Large intestine (tissue), 3 donors: ENCODE measurements at regions not wholly inside any gene's neighbourhood (a gene's known extent, or its start where the extent isn't known, plus 50 kb on each side); places are given as distances from the start of the nearest gene placed in this dataset.

Source experiments
- DNase-seq, 2 donors: peaks; one replicate each; pipeline versions ENCODE4 v3.0.0 to v3.0.0-alpha.2; 2013
- H3K27ac ChIP-seq: one replicate; pipeline ENCODE4 v1.5.1; 2013; ENCODE audit warnings: low read length
- H3K27me3 ChIP-seq: 2 replicates; pipeline ENCODE4 v1.6.1; 2013; ENCODE audit warnings: low read length; ENCODE audit not compliant: control insufficient read depth, insufficient read depth
- H3K36me3 ChIP-seq: 2 replicates; pipeline ENCODE4 v1.6.1; 2013; ENCODE audit warnings: low read length; ENCODE audit not compliant: control insufficient read depth, insufficient read depth
- H3K4me1 ChIP-seq: one replicate; pipeline ENCODE4 v1.6.1; 2013; ENCODE audit warnings: low read length; ENCODE audit not compliant: control insufficient read depth, insufficient read depth
- H3K4me3 ChIP-seq: one replicate; pipeline ENCODE4 v1.5.1; 2013; ENCODE audit warnings: low read length
- H3K9me3 ChIP-seq: one replicate; pipeline ENCODE4 v1.6.1; 2013; ENCODE audit warnings: mild to moderate bottlenecking, low read depth, low read length, moderate library complexity; ENCODE audit not compliant: control insufficient read depth
- WGBS: methylation state at CpG from one replicate; pipeline ENCODE4 v1.1.5; 2013; ENCODE audit warnings: low lambda C conversion rate; ENCODE audit not compliant: insufficient coverage; 5-methylcytosine and 5-hydroxymethylcytosine counted together

- no CpG with 5 or more reads among the region's 6 CpGs for WGBS
- H3K9me3 ChIP-seq = no peaks in the 10 kb centered on the region
- no peak overlapping the region for H3K4me3 ChIP-seq
- H3K27ac ChIP-seq = no peak overlapping the region
- H3K27me3 ChIP-seq = no peaks in the 10 kb centered on the region
- no peaks in the 10 kb centered on the region for H3K4me1 ChIP-seq
- DNase-seq = no peak
- H3K36me3 ChIP-seq = no peaks in the 10 kb centered on the region
Measured at GRCh38 chr1:232191560-232191959, 438.4 kb downstream of the SIPA1L2 start.

- H3K36me3 ChIP-seq = no peaks in the 10 kb centered on the region
- no peaks in the 10 kb centered on the region for H3K27me3 ChIP-seq
- H3K4me3 ChIP-seq = no peak overlapping the region
- no peaks in the 10 kb centered on the region for H3K4me1 ChIP-seq
- no peak overlapping the region for H3K27ac ChIP-seq
- H3K9me3 ChIP-seq = no peaks in the 10 kb centered on the region
- WGBS = no CpG with 5 or more reads among the region's 2 CpGs
- DNase-seq = no peak
Measured at GRCh38 chr1:232188318-232188717, 441.6 kb downstream of the SIPA1L2 start.

- WGBS = no CpG with 5 or more reads among the region's 3 CpGs
- H3K36me3 ChIP-seq = no peaks in the 10 kb centered on the region
- DNase-seq = no peak
- H3K9me3 ChIP-seq = no peaks in the 10 kb centered on the region
- no peaks in the 10 kb centered on the region for H3K4me1 ChIP-seq
- no peak overlapping the region for H3K4me3 ChIP-seq
- H3K27ac ChIP-seq = no peak overlapping the region
- H3K27me3 ChIP-seq = no peaks in the 10 kb centered on the region
Measured at GRCh38 chr1:232186931-232187330, 443.0 kb downstream of the SIPA1L2 start.

GRCh38 chr1:232184561-232185530, 445.1 kb downstream of the SIPA1L2 start:
- DNase-seq = no peak
- Histone ChIP-seq H3K4me1 (no peaks in the 10 kb centered on the region), H3K4me3 (no peak overlapping the region), H3K27ac (no peak overlapping the region), H3K9me3 (no peaks in the 10 kb centered on the region), H3K36me3 (no peaks in the 10 kb centered on the region), H3K27me3 (no peaks in the 10 kb centered on the region)
- 100% methylated on average over 1 of the region's 18 CpGs for WGBS

GRCh38 chr1:232183802-232184201, 446.1 kb downstream of the SIPA1L2 start:
- Histone ChIP-seq H3K9me3 (no peaks in the 10 kb centered on the region), H3K27me3 (no peaks in the 10 kb centered on the region), H3K27ac (no peak overlapping the region), H3K4me1 (no peaks in the 10 kb centered on the region), H3K36me3 (no peaks in the 10 kb centered on the region), H3K4me3 (no peak overlapping the region)
- DNase-seq = no peak

- Histone ChIP-seq H3K4me3 (no peak overlapping the region), H3K4me1 (no peaks in the 10 kb centered on the region), H3K27ac (no peak overlapping the region), H3K27me3 (no peaks in the 10 kb centered on the region), H3K36me3 (no peaks in the 10 kb centered on the region), H3K9me3 (no peaks in the 10 kb centered on the region)
- no CpG with 5 or more reads among the region's 8 CpGs for WGBS
- DNase-seq = no peak
Measured at GRCh38 chr1:232183266-232183800, 446.6 kb downstream of the SIPA1L2 start.

GRCh38 chr1:232182236-232182635, 447.7 kb downstream of the SIPA1L2 start:
- Histone ChIP-seq H3K27me3 (no peaks in the 10 kb centered on the region), H3K36me3 (no peaks in the 10 kb centered on the region), H3K4me3 (no peak overlapping the region), H3K4me1 (no peaks in the 10 kb centered on the region), H3K9me3 (no peaks in the 10 kb centered on the region), H3K27ac (no peak overlapping the region)
- no CpG with 5 or more reads among the region's 8 CpGs for WGBS
- no peak for DNase-seq

- Histone ChIP-seq H3K27me3 (no peaks in the 10 kb centered on the region), H3K9me3 (no peaks in the 10 kb centered on the region), H3K4me1 (no peaks in the 10 kb centered on the region), H3K36me3 (no peaks in the 10 kb centered on the region), H3K27ac (no peak overlapping the region), H3K4me3 (no peak overlapping the region)
- DNase-seq = no peak
- WGBS = no CpG with 5 or more reads among the region's 3 CpGs
Measured at GRCh38 chr1:232180779-232181136, 449.2 kb downstream of the SIPA1L2 start.

GRCh38 chr1:232179896-232180778, 449.8 kb downstream of the SIPA1L2 start:
- no peak for DNase-seq
- Histone ChIP-seq H3K4me3 (no peak overlapping the region), H3K27me3 (no peaks in the 10 kb centered on the region), H3K4me1 (no peaks in the 10 kb centered on the region), H3K36me3 (no peaks in the 10 kb centered on the region), H3K9me3 (no peaks in the 10 kb centered on the region), H3K27ac (no peak overlapping the region)
- 28% methylated on average over 2 of the region's 10 CpGs for WGBS

- Histone ChIP-seq H3K27me3 (no peaks in the 10 kb centered on the region), H3K4me1 (no peaks in the 10 kb centered on the region), H3K4me3 (no peak overlapping the region), H3K9me3 (no peaks in the 10 kb centered on the region), H3K36me3 (no peaks in the 10 kb centered on the region), H3K27ac (no peak overlapping the region)
- no peak for DNase-seq
- 89% methylated on average over 1 of the region's 2 CpGs for WGBS
Measured at GRCh38 chr1:232178191-232178590, 451.7 kb downstream of the SIPA1L2 start.
